ENCODE measurements at regions not wholly inside any gene's neighbourhood (a gene's known extent, or its start where the extent isn't known, plus 50 kb on each side); places are given as distances from the start of the nearest gene placed in this dataset.

GRCh38 chr7:110454713-110455112 is 636.2 kb upstream of the LRRN3 start:
- Histone ChIP-seq H3K4me1 (ENCODE audit: control insufficient read depth, insufficient read depth, low read length) (no peaks in the 10 kb centered on the region), H3K18ac (ENCODE audit: low read depth, low read length) (no peak overlapping the region), H3K9me3 (ENCODE audit: control insufficient read depth, insufficient read depth, low read length) (no peaks in the 10 kb centered on the region), H2BK15ac (ENCODE audit: low read depth, low read length) (no peak overlapping the region), H4K20me1 (ENCODE audit: insufficient read depth, low read length) (no peaks in the 10 kb centered on the region), H4K5ac (ENCODE audit: low read depth, low read length) (no peak overlapping the region), H4K8ac (ENCODE audit: low read depth in 2 of 2, low read length in 2 of 2) (no peak overlapping the region), H2BK5ac (ENCODE audit: low read depth, low read length, poor library complexity, severe bottlenecking) (no peak overlapping the region), H3K27me3 (ENCODE audit: control insufficient read depth, insufficient read depth, low read length) (no peaks in the 10 kb centered on the region), H3K9ac (ENCODE audit: low read depth, low read length) (no peak overlapping the region), H3K9me1 (ENCODE audit: insufficient read depth, low read length) (no peaks in the 10 kb centered on the region), H2BK20ac (ENCODE audit: low read depth, low read length) (no peak overlapping the region), H3K14ac (replicated peaks; ENCODE audit: low read depth, low read length) (no peak overlapping the region), H3K56ac (ENCODE audit: extremely low read depth, insufficient read depth, low read length) (no peak overlapping the region), H4K91ac (ENCODE audit: insufficient read depth, low read depth, low read length) (no peak overlapping the region), H2AFZ (replicated peaks; ENCODE audit: low read length, poor library complexity) (no peak overlapping the region), H2BK120ac (ENCODE audit: low read depth, low read length) (no peak overlapping the region), H3K79me1 (ENCODE audit: low read depth in 1 of 2, low read length in 2 of 2) (no peaks in the 10 kb centered on the region), H3K23ac (ENCODE audit: low read depth, low read length) (no peak overlapping the region), H3K4me3 (ENCODE audit: insufficient read depth, low read depth, low read length) (no peak overlapping the region), H3K27ac (ENCODE audit: insufficient read depth, low read length) (no peak overlapping the region), H2AK5ac (ENCODE audit: low read depth, low read length) (no peak overlapping the region), H3K4ac (ENCODE audit: low read depth, low read length) (no peak overlapping the region), H2AK9ac (replicated peaks; ENCODE audit: low read depth, low read length, poor library complexity) (no peak overlapping the region), H3K36me3 (ENCODE audit: control insufficient read depth, insufficient read depth, low read length) (no peaks in the 10 kb centered on the region), H3K4me2 (ENCODE audit: low read depth, low read length) (no peak overlapping the region)
- no CpG with 5 or more reads among the region's 3 CpGs for WGBS, 2 experiments (ENCODE audit: extremely low coverage in 2 of 2, insufficient read length in 1 of 2)
- TF ChIP-seq RAD21 (IDR thresholded peaks at IDR 0.05; ENCODE audit: low read length) (no peak), CHD1 (IDR thresholded peaks at IDR 0.05; ENCODE audit: low read depth, low read length) (no peak)
- ChIA-PET POLR2A (ENCODE audit: unreplicated experiment) (no interaction called here), CTCF (no interaction called here)
- DNase-seq = no peak
- no TSS peak for BruUV-seq (replicated peaks)
- in situ Hi-C loops (cut with MboI; ENCODE audit: low sequenced_read_pairs) = no loop called here
- intact Hi-C loops (cut with micrococcal nuclease) = no loop called here
- ATAC-seq (ENCODE audit: low read depth) = no peak
- dilution Hi-C loops (cut with HindIII; ENCODE audit: low sequenced_read_pairs, unreplicated experiment) = no loop called here
